Ishikawa (cell line): ENCODE measurements at regions not wholly inside any gene's neighbourhood (a gene's known extent, or its start where the extent isn't known, plus 50 kb on each side); places are given as distances from the start of the nearest gene placed in this dataset.

Experiments
- CEBPB ChIP-seq: IDR thresholded peaks from 2 replicates; pipeline ENCODE4 v1.6.1; 2012
- CREB1 ChIP-seq: IDR thresholded peaks from 2 replicates; pipeline ENCODE4 v1.6.1; 2012; ENCODE audit warnings: low read depth
- EP300 ChIP-seq: IDR thresholded peaks from 2 replicates; pipeline ENCODE4 v1.6.1; 2012; ENCODE audit warnings: borderline replicate concordance
- FOXM1 ChIP-seq: IDR thresholded peaks from 2 replicates; pipeline ENCODE4 v1.6.1; 2012; ENCODE audit warnings: low read depth, borderline replicate concordance
- MAX ChIP-seq: IDR thresholded peaks from 2 replicates; pipeline ENCODE4 v1.6.1; 2012
- REST ChIP-seq: IDR thresholded peaks from 2 replicates; pipeline ENCODE4 v1.6.1; 2012; ENCODE audit warnings: low read depth, mild to moderate bottlenecking
- TAF1 ChIP-seq: IDR thresholded peaks from 2 replicates; pipeline ENCODE4 v1.6.1; 2012; ENCODE audit warnings: low read depth, mild to moderate bottlenecking
- TCF12 ChIP-seq: IDR thresholded peaks from 2 replicates; pipeline ENCODE4 v1.6.1; 2012; ENCODE audit warnings: low read depth
- TEAD4 ChIP-seq: IDR thresholded peaks from 2 replicates; pipeline ENCODE4 v1.6.1; 2012
- USF1 ChIP-seq: IDR thresholded peaks from 2 replicates; pipeline ENCODE4 v1.6.1; 2012
- ZBTB7A ChIP-seq: IDR thresholded peaks from 2 replicates; pipeline ENCODE4 v1.6.1; 2012; ENCODE audit warnings: low read depth

GRCh38 chr20:39263076-39263475 is 300.9 kb downstream of the DHX35 start:
- no peak for TF ChIP-seq TEAD4
- no peak for TF ChIP-seq REST
- no peak for TF ChIP-seq MAX
- no peak for TF ChIP-seq CREB1
- no peak for TF ChIP-seq EP300
- no peak for TF ChIP-seq CEBPB
- no peak for TF ChIP-seq TAF1
- no peak for TF ChIP-seq TCF12
- no peak for TF ChIP-seq USF1
- no peak for TF ChIP-seq FOXM1
- no peak for TF ChIP-seq ZBTB7A
